OCI-LY3 (cell line): ENCODE measurements at regions not wholly inside any gene's neighbourhood (a gene's known extent, or its start where the extent isn't known, plus 50 kb on each side); places are given as distances from the start of the nearest gene placed in this dataset.

Source experiments
- EZH2phosphoT487 ChIP-seq: fragments of 200-600 bp; shearing (Covaris generic); IDR thresholded peaks from 2 replicates; pipeline ENCODE4 v1.6.1; 2018; ENCODE audit warnings: antibody characterized with exemption, mixed run types, low read depth
- TF ChIP-seq, protein P1 (sequence below): fragments of 200-600, 300-600 bp; sonication (generic); IDR thresholded peaks from 2 replicates; pipeline ENCODE4 v1.5.1; 2014; ENCODE audit warnings: antibody characterized with exemption, low read length, low read depth

DNA sequence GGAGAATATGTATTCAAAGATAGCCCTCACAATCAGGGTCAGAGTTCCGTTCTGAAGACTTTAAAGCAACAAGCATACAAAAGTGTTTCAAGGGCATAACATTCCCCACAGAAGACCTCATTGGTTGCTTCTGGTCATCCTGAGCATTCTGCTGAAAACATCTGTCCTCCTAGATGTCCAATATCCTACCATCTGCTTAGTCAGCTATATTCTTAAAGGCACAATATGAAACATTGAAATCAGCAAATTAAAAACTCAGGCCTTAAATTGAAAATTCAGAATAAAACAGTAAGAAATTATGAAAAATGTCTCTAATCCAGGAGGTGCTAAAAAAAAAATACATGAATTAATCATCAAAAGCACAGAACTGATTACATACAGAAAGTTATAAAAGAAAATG is 1491.2 kb upstream of the PRR20A start:
- TF ChIP-seq, protein P1, sequence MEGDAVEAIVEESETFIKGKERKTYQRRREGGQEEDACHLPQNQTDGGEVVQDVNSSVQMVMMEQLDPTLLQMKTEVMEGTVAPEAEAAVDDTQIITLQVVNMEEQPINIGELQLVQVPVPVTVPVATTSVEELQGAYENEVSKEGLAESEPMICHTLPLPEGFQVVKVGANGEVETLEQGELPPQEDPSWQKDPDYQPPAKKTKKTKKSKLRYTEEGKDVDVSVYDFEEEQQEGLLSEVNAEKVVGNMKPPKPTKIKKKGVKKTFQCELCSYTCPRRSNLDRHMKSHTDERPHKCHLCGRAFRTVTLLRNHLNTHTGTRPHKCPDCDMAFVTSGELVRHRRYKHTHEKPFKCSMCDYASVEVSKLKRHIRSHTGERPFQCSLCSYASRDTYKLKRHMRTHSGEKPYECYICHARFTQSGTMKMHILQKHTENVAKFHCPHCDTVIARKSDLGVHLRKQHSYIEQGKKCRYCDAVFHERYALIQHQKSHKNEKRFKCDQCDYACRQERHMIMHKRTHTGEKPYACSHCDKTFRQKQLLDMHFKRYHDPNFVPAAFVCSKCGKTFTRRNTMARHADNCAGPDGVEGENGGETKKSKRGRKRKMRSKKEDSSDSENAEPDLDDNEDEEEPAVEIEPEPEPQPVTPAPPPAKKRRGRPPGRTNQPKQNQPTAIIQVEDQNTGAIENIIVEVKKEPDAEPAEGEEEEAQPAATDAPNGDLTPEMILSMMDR = no peak
- TF ChIP-seq EZH2phosphoT487 = no peak
